MCF 10A (cell line): ENCODE measurements at regions not wholly inside any gene's neighbourhood (a gene's known extent, or its start where the extent isn't known, plus 50 kb on each side); places are given as distances from the start of the nearest gene placed in this dataset.

ENCODE experiments used
- BruUV-seq: library from RNA; stranded (reverse); fragments of 400-500 nt; replicated peaks from 2 replicates; lab custom pipeline; 2021; lab: Mats Ljungman, UMichigan
- CTCF ChIA-PET: fragments of 300-600 bp; sonication (Branson Sonifier 250); formaldehyde crosslinking; extraction: SDS; loops from one replicate; lab custom pipeline; 2021; ENCODE audit warnings: antibody characterized with exemption, inconsistent platforms; lab: Yijun Ruan, JAX
- POLR2A ChIA-PET: fragments of 300-600, 350-650 bp; sonication (Branson Sonifier 250); formaldehyde crosslinking; extraction: SDS; loops from one replicate; lab custom pipeline; 2020; ENCODE audit warnings: antibody characterized with exemption, inconsistent platforms; lab: Yijun Ruan, JAX
- DNase-seq: peaks from one replicate; pipeline ENCODE4 v3.0.0-alpha.2; 2018; ENCODE audit not compliant: unreplicated experiment
- H3K27ac Mint-ChIP-seq: one replicate; pipeline ENCODE4 v1.8.0; 2022; ENCODE audit warnings: mild to moderate bottlenecking, low read depth, mixed read lengths; ENCODE audit not compliant: unreplicated experiment
- H3K27me3 Mint-ChIP-seq: one replicate; pipeline ENCODE4 v1.8.0; 2022; ENCODE audit warnings: mixed read lengths; ENCODE audit not compliant: insufficient read depth, unreplicated experiment
- H3K36me3 Mint-ChIP-seq: one replicate; pipeline ENCODE4 v1.8.0; 2022; ENCODE audit warnings: mild to moderate bottlenecking, moderate library complexity, mixed read lengths; ENCODE audit not compliant: insufficient read depth, unreplicated experiment
- H3K4me1 Mint-ChIP-seq: one replicate; pipeline ENCODE4 v1.8.0; 2022; ENCODE audit warnings: mixed read lengths; ENCODE audit not compliant: insufficient read depth, unreplicated experiment
- H3K4me3 Mint-ChIP-seq: one replicate; pipeline ENCODE4 v1.8.0; 2022; ENCODE audit warnings: mild to moderate bottlenecking, moderate library complexity, mixed read lengths; ENCODE audit not compliant: unreplicated experiment
- H3K9me3 Mint-ChIP-seq: one replicate; pipeline ENCODE4 v1.8.0; 2022; ENCODE audit warnings: mixed read lengths; ENCODE audit not compliant: unreplicated experiment
- CTCF ChIP-seq: fragments of 200-600 bp; IDR thresholded peaks from one replicate; pipeline ENCODE4 v1.8.0; 2022; ENCODE audit warnings: antibody characterized with exemption, mild to moderate bottlenecking; ENCODE audit not compliant: unreplicated experiment
- intact Hi-C: fragments of 100-400 bp; cut with micrococcal nuclease; formaldehyde crosslinking; loops from 2 replicates; pipeline ENCODE4 v1.14.1; 2022

DNA sequence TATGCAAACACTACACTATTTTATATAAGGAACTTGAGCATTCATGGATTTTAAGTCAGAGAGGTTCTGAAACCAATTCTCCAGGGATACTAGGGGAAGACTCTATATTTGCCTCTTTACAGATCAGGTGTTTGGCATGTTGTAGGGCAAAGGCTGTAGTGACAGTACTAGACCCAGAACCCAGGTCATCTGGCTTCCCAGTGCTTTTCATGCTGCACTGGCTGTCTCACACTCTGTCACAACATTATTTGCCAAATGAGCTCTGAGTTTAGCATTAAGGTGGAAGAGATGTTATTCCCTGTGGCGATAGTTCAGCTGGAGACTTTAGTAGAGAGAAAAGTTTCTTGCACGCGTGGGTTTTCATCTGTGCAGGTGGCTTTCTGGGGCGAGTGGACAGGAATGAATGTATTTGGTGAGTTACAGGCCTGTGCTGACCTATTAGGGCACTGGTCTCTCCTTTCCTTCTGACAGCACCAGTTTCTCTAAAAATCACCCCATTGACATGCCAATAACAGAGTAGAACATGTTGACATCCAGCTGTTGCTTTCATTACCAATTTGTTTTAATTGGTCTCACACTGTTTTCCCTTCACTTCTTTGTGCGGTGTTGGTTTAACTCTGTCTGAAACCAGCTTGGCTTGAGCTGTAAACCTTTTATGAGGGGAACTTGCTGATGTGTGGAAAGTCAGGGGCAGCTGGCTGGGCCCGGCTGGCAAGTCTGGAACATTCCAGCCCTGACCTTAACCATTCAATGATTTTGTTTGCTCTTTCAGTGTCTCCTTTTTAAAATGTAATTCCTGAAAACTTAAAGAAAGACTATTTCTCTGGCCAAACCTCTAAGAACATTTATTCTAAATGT lies 643.0 kb upstream of the FAM98A start:
- intact Hi-C loops, result no loop called here
- TF ChIP-seq CTCF, result no peak
- ChIA-PET CTCF (interaction anchor here (0.6 kb wide), 2 partner anchors 96 to 268 kb away, joined by 3 to 4 read pairs; no protein-coding TSS in a partner anchor), POLR2A (no interaction called here)
- Mint-ChIP-seq H3K27me3 (no peaks in the 10 kb centered on the region), H3K4me3 (no peak overlapping the region), H3K36me3 (no peaks in the 10 kb centered on the region), H3K27ac (no peak overlapping the region), H3K9me3 (no peaks in the 10 kb centered on the region), H3K4me1 (no peaks in the 10 kb centered on the region)
- BruUV-seq, result no TSS peak
- no peak for DNase-seq

GRCh38 chr2:34239511-34239910 lies 640.4 kb upstream of the FAM98A start:
- H3K36me3 Mint-ChIP-seq, result no peaks in the 10 kb centered on the region
- POLR2A ChIA-PET, result no interaction called here
- H3K9me3 Mint-ChIP-seq, result peaks cover 8% of the 10 kb centered on the region
- H3K4me3 Mint-ChIP-seq, result no peak overlapping the region
- intact Hi-C loops, result no loop called here
- no TSS peak for BruUV-seq
- H3K27ac Mint-ChIP-seq, result no peak overlapping the region
- DNase-seq, result no peak
- no peak for TF ChIP-seq CTCF
- no peaks in the 10 kb centered on the region for H3K27me3 Mint-ChIP-seq
- peaks cover 5% of the 10 kb centered on the region for H3K4me1 Mint-ChIP-seq
- CTCF ChIA-PET, result no interaction called here

- DNase-seq, result no peak
- no peak overlapping the region for H3K27ac Mint-ChIP-seq
- BruUV-seq, result no TSS peak
- POLR2A ChIA-PET, result no interaction called here
- H3K4me1 Mint-ChIP-seq, result peaks cover 8% of the 10 kb centered on the region
- CTCF ChIA-PET, result no interaction called here
- intact Hi-C loops, result no loop called here
- TF ChIP-seq CTCF, result no peak
- no peaks in the 10 kb centered on the region for H3K27me3 Mint-ChIP-seq
- no peak overlapping the region for H3K4me3 Mint-ChIP-seq
- H3K36me3 Mint-ChIP-seq, result no peaks in the 10 kb centered on the region
- H3K9me3 Mint-ChIP-seq, result peaks cover 8% of the 10 kb centered on the region
These were observed 635.7 kb upstream of the FAM98A start for GRCh38 chr2:34234823-34235222.

- H3K9me3 Mint-ChIP-seq, result no peaks in the 10 kb centered on the region
- TF ChIP-seq CTCF, result no peak
- peaks cover 8% of the 10 kb centered on the region for H3K4me1 Mint-ChIP-seq
- no peak overlapping the region for H3K4me3 Mint-ChIP-seq
- no TSS peak for BruUV-seq
- H3K27me3 Mint-ChIP-seq, result no peaks in the 10 kb centered on the region
- intact Hi-C loops, result no loop called here
- ChIA-PET POLR2A (no interaction called here), CTCF (interaction anchor here (1.0 kb wide), 1 partner anchor 30 kb away, joined by 4 read pairs; no protein-coding TSS in a partner anchor)
- DNase-seq, result no peak
- H3K27ac Mint-ChIP-seq, result no peak overlapping the region
- H3K36me3 Mint-ChIP-seq, result no peaks in the 10 kb centered on the region
These were observed 630.9 kb upstream of the FAM98A start for GRCh38 chr2:34229998-34230397.
